GM12864 (cell line): ENCODE measurements at regions not wholly inside any gene's neighbourhood (a gene's known extent, or its start where the extent isn't known, plus 50 kb on each side); places are given as distances from the start of the nearest gene placed in this dataset.
A peak's percentile ranks its signal among the peaks of the same experiment; 100 is the strongest.

Experiments used
- DNase-seq: peaks from one replicate; pipeline ENCODE4 v3.0.0-alpha.2; 2011; ENCODE audit warnings: low read depth
- H3K4me3 ChIP-seq: 2 replicates; pipeline ENCODE4 v1.5.1; 2011; ENCODE audit warnings: mild to moderate bottlenecking, low read depth, low read length, control low read depth
- TF ChIP-seq, protein P1 (sequence below): IDR thresholded peaks from 2 replicates; pipeline ENCODE4 v1.5.1; 2011; ENCODE audit warnings: low read depth, mild to moderate bottlenecking, moderate library complexity, low read length, control low read depth, inconsistent platforms; ENCODE audit errors: missing control alignments

DNA sequence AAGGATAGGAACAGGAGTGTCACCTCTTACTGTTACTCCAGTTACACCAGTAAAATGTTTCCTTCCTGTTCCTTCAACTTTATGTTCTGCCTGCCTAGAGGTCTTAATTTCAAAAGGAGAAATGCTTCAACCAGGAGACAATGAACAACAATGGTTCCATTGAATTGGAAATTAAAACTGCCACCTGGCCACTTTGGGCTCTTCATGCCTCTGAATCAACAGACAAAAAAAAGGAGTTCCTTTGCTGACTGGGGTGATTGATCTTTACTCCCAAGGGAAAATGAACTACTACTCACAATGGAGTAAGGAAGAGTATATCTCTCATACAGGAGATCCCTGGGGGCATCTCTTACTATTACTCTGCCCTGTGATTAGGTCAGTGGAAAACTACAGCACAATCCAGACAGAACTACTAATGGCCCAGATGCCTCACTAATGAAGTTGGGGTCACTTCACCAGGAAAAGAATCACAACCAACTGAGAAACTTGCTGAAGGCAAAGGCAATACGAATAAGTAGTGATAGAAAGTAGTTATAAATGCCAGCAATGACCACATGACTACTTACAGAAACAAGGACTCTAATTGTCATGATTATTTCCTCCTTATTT is 76.6 kb upstream of the PRDX6 start:
- no peak for DNase-seq
- no peak overlapping the region for H3K4me3 ChIP-seq
- TF ChIP-seq, protein P1, sequence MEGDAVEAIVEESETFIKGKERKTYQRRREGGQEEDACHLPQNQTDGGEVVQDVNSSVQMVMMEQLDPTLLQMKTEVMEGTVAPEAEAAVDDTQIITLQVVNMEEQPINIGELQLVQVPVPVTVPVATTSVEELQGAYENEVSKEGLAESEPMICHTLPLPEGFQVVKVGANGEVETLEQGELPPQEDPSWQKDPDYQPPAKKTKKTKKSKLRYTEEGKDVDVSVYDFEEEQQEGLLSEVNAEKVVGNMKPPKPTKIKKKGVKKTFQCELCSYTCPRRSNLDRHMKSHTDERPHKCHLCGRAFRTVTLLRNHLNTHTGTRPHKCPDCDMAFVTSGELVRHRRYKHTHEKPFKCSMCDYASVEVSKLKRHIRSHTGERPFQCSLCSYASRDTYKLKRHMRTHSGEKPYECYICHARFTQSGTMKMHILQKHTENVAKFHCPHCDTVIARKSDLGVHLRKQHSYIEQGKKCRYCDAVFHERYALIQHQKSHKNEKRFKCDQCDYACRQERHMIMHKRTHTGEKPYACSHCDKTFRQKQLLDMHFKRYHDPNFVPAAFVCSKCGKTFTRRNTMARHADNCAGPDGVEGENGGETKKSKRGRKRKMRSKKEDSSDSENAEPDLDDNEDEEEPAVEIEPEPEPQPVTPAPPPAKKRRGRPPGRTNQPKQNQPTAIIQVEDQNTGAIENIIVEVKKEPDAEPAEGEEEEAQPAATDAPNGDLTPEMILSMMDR: no peak

DNA sequence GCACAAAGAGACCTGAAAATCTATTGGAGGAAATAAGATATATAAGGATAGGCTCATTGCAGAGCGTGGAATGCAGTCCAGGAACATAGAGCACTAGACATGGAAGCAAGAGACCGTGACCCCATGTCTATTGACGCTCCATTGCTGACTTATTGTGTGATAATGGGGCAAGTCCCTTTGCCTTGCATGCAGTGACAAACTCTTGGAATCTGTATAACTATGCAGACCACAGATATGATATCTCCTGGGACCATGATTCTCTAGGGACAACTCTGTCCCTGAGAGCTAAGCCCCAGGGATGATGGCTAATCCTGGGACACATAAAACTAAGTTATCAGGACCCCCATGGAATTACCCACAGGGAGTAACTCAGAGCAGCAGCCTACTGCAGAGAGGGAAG is 73.1 kb upstream of the PRDX6 start:
- no peak for DNase-seq
- TF ChIP-seq, protein P1: no peak
- no peak overlapping the region for H3K4me3 ChIP-seq

DNA sequence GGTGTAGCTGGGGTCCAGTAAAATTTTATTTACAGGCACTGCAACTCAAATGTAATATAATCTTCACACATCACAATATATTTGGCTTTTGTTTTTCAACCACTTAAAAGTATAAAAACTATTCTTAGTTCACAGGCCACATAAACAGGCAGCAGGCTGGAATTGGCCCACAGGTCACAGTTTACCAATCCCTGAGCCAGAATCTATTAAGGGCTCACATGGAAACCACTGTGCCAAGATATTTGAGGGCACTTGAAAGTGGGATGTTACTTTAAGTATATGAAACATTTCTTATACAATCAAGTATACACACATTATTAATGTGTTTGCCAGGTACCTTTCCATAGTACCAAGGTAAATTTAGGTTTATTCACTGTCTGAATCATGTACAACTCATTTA is 71.9 kb upstream of the PRDX6 start:
- no peak overlapping the region for H3K4me3 ChIP-seq
- no peak for DNase-seq
- TF ChIP-seq, protein P1: no peak

DNA sequence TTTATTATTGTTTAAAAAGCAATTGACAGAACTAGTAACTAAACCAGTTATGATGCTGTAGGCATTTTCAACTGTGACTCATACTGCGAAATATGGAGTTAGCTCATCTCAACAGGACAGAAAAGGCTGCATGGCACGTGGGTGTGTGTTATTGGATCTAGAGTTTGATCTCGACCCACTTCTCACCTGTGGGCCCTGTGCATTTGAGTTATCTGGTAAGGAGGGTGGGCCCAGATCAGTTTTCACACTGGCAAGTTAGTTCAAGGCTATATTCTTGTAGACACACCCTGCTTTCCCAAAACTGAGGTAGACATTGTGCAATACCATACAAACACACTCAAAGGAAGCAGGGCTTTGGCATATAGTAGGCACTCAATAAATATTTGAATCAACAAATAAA is 71.3 kb upstream of the PRDX6 start:
- H3K4me3 ChIP-seq: no peak overlapping the region
- DNase-seq: no peak
- TF ChIP-seq, protein P1: no peak

DNA sequence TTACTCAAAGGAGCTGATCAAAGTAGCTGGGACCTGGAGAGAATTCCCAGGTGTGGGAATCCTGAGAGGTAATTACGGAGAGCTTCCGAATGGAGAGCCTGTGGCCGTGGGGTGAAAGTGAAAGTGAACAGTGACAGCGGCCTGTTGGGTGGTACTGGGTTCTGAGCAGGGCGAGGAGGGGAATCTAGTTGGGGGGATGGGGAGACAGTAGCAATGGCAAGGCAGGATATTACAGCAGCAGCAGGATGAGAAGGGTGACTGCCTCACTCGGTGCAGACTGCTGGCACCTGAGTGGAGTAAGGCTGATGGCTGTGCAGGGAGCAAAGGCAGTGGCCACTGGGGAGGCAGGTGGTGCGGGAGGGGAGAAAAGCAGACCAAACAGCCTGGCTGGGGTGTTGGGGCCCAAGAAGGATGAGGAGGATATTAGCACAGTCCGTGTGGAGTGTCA is 70.3 kb upstream of the PRDX6 start:
- no peak for DNase-seq
- peak overlapping the region; percentile 63 for H3K4me3 ChIP-seq
- TF ChIP-seq, protein P1: no peak

DNA sequence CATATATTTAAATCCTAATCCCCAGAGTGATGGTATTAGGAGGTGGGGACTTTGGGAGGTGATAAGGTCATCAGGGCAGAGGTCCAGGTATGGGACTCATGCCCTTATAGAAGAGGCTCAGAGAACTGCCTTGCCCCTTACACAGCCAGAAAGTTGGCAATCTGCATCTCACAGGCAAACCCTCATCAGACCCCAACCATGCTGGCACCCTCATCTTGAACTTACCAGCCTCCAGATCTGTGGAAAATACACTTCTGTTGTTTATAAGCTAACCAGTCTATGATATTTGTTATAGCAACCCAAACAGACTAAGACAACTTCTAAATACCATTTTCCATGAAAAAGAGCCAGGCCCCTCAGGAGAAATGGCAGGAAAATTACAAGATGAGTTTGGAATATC is 69.3 kb upstream of the PRDX6 start:
- H3K4me3 ChIP-seq: no peak overlapping the region
- no peak for DNase-seq
- TF ChIP-seq, protein P1: no peak

DNA sequence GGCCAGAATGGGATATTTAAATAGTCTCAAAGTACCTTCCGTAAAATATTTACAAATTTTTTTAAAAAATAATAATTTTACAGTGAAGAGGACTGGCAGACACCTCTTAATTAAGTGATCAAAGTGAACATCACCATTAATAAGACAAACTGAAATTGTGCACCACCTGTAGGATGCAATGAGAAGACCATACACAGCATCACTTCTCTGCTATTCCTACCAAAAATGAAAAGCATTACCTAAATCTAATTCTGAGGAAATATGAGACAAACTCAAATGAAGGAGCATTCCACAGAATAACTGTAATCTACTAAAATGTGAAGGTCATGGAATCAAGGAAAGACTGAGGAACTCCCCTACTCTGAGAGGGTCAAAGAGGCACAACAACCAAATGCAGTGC is 68.2 kb upstream of the PRDX6 start:
- no peak for DNase-seq
- TF ChIP-seq, protein P1: no peak
- H3K4me3 ChIP-seq: peak overlapping the region; percentile 12; the same call in 1 of the 2 replicates
